ENCODE measurements at regions not wholly inside any gene's neighbourhood (a gene's known extent, or its start where the extent isn't known, plus 50 kb on each side); places are given as distances from the start of the nearest gene placed in this dataset.

DNA sequence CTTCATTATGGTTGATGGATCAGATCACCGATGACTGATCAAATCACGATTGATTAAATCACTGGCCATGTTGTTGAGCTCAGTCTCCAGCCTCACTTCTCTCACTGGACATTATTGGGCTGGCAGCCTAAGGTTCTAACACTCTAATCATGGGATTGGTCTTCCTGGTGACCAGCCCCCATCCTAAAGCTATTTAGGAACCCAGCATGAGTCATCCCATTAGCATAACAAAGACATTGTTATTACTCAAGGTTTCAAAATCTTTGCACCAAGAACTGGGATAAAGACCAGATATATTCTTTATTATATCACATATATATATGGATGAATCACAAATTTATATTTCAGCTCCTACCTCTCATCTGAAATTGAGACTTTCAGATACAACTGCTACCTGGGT, 272.1 kb upstream of the IL12B start:
- DNase-seq, result no peak

DNA sequence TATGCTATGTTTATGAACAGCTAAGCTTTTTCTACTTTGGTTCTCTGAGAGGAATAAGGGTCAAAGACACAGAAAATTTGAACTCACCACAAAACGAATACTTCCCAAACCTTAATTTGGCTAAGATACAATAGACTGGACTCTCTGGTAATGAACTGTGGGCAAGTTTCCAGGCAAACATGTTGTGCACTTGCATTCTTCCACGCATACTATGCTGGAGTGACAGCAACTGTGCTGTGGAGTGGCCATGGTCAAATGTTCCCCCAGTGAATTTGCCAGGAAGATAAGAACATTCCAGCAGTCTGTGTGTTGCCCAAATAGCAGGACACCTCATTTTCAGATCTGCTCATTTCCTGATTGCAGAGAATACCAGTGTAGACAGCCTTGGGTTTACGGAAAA, 275.3 kb upstream of the IL12B start:
- no peak for DNase-seq

DNA sequence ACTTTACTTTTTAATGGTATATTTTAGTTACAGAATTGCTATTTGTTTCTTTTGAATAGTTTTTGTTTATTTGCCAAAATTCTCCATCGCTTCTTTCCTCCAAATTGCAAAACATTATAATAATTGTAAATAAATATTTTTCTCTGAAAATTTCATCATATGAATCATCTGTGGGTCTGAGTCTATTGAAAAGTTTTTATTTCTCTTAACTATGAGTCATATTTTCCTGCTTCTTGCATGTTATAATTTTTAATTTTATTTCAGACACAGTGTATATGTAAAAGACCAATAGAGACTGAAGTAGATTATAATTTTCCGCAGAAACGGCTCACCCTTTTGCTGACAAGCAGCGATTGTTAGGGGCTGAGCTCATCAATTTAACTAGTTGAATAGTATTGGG, 279.1 kb upstream of the IL12B start:
- DNase-seq, result no peak

DNA sequence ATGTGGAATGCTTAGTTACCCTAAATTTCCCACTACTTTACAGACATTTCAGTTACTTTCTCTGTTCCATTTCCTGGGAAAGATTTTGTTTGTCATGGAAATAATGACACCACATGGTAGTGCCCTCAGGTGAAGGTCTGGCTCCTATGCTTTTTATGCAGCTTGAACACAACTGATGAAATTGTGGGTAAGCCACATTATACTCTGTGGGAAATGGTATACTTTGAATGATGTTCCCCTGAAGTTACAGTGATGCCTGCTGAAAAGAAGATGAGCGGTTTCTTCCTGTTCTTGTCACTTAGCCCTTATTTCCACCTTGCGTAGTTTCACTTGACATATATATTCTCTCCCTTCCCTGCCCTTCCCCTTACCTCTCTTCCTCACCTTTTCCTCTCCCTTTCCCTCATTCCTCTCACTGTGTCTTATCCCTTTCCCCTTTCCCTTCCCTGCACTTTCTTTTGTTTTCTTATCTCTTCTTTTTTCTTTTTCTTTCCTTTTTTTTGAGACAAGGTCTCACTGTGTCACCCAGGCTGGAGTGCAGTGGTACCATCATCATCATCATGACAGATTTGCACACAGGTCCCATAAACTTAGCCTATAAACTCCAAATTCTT, 280.8 kb upstream of the IL12B start:
- DNase-seq, result no peak

DNA sequence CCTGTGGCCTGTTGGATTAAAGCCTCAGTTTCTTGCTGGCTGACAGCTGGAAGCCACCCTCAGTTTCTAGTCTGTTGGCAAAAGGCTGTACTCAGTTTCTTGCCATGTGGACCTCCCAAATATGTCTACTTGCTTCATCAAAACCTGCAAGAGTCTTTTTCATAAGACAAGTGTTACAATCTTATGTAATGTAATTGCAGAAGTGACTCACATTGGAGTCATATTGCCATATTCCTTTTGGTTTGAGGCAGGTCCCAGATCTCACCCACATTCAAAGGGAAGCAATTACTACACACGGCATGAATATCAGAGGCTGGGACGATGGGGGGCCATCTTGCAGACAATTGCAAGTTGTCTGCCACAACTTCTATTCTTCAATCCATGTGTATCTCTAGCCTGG, 286.7 kb upstream of the IL12B start:
- DNase-seq, result no peak

DNA sequence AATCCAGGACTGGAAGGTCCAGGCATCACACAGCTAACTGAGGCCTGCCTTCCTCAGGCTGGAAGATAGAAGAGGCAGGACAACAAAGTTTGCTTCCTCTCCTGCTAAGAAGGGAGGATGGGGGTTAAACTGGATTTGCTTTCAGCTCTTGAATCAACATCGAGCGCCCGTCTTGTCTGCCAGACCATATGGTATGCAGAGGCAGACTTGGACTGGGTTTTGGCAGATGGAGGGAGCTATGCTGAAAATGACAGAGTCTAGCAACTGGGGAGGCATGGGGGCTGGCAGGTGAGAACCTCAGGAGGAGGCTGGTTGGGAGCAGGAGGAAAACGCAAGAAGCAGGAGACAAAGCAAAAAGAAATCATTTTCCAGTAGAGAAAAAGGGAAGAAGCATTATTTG, 289.5 kb upstream of the IL12B start:
- no peak for DNase-seq

DNA sequence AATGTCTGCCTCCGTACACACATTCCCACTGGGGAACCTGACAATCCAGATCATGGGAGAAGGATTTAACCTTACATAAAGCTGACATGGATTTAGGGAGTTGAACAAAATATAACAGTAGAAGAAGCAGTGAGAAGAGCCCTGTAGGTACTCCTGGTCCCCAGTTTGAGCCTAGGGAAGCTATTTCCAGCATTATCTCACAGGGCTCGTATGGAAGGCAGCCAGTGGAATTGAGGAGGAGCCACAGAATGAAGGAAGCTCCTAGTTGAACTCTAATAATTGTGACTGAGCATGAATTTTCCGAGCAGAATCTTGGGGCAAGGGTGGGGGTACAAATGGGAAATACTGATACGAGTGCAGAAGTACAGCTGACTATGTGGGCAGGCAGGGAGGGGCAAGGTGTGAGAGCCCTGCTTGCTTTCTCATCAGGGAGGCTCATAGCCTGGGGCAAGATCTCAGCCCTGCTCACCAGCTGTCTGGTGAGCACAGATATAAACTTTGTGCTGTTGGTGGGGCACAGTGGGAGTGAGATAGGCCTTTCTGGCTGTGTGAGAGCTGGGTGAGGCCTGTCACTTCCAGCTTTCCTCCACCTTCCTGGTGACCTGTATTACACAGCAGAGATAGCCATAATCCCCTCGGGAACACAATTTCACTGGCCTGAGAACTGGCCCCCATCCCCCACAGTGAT, 290.7 kb upstream of the IL12B start:
- DNase-seq, result no peak

DNA sequence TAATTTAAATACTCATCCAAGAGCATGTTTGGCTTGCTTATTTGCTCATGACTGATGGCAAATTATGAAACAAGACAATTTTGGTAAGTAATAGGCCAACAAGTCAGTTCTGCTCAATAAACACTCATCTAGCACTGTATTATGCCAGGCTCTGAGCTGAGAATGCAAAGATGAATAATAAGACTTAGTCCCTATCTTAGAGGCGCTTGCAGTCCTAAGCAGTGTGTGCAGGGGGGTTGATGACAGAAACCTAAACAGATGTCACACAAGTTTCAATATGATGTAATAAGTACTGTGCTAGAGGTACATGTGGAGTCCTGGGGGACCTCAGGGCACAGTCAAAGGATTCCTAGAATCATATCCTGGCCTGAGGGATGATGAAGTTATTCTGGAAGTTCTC, 287.6 kb upstream of the ADRA1B start:
- DNase-seq, result no peak

DNA sequence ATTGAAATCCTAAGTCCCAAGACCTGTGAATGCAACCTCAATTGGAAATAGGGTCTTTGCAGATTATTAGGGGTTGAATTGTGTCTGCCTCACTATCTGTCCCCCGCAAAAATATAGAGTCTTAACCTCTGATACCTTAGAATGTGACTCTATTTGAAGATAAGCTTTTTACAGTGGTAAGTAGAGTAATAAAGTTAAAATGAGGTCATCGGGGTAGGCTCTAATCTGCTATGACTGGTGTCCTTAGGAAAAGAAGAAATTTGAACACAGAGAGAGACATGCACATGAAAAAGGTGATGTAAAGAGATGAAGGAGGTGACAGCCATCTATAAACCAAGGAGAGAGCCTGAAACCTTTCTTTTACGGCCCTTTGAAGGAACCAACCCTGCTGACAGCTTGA, 287.1 kb upstream of the ADRA1B start:
- no peak for DNase-seq

DNA sequence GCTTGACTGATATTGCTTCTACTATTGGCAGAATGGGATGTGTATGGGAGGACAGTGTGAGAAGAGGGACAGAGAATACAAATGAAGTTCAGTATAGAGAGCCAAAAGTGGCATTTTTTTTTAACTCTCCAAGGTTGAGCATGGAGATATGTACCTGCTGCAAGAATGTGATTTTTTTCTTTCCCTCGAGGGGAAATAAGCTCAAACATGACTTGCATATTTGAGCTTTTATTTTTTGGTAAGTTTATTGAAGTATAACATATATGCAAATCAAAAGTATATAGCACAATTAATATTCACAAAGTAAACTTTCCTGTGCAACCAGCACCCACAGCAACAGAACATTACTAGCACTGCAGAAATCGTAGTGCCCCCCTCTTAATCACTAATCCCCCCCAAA, 285.7 kb upstream of the ADRA1B start:
- DNase-seq, result no peak

DNA sequence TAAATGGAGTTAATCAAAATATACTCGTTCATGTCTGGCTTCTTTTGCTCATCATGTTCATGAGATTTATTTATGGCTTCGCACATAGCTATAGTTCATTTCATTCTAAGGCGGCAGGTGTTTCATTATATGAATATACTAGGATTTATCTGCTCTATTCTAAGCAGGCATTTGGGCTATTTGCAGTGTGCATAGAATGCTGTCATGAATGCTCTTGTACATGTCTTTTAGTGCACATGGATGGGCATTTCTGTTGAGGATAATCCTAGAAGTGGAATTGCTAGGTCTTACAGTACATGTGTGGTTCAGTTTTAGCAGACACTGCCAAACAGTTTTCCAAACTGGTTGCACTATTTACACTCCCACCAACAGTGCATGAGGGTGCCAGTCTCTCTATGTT, 285.3 kb upstream of the ADRA1B start:
- DNase-seq, result no peak

DNA sequence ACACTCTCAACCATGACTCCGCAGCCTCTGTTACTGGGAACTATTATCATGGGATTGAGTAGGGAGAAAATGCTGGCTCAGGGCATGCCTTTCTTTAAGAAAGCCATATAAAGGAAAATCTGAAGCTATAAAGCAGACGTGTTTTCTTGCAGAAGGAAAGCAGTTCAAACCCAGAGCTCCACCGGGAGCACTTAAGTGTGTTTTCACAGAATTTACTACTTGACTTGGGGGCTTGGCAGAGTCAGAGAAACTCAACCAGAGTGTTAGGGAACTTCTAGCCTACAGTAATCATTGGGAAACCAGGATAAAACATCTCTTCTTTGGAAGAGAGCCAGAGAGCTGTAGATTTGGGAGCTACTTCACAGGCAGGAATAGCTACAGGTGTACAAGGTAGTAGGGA, 283.4 kb upstream of the ADRA1B start:
- DNase-seq, result no peak

DNA sequence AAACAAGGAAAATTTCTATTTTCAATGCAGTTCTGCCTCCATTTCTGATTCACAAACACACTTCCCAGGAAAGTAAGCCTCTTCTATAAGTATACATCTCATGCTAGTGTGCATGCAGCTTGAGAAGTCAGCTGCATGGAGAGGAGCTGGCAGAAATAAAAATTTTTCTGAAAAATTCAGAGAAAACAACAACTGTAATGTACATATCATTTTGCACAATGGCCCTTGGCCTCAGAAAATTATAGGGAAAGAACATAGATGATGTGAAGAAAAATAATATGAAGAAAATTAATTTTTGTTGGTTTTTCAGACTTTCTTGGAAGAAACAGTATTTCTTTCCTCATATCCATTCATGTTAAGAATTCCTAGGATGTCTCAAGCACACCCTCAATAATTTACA, 277.8 kb upstream of the ADRA1B start:
- no peak for DNase-seq

DNA sequence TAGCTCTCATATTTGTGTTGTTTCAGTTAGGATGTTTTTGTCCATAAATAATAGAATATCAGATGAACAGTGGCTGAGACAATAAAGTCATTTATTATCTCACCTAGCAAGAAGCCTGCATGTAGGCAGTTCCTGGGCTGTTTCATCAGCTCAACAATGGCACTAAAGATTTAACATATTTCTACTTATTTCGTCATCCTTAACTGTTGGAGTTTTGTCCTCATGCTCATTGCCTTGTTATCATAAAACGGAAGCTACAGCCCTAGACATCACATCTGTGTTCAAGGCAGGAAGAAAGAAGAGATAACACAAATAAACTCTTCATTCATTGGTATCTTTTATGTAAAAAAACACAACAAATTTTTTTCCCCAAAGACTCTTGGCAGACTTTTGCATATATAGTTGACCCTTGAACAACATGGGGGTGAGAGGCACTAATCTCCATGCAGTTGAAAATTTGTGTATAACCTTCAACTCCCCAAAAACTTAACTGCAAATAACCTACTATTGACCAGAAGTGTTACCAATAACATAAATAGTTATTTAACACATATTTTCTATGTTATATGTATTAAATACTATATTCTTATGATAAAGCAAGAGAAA, 277.2 kb upstream of the ADRA1B start:
- DNase-seq, result no peak

DNA sequence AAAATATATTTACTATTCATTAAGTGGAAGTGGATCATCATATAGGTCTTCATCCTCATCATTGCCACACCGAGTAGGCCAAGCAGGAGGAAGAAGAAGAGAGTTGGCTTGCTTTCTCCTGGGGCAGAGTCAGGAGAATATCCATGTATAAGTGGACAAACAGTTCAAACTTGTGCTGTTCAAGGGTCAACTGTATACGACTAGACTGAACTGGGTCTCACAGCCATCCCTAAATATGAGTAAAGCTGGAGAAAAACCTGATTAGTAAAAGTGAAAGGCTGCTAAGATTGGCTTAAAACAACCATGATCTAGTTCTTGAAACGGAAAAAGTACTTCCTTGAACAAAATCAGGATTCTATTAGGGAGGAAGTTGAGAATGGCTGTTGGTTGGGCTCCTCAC, 276.7 kb upstream of the ADRA1B start:
- no peak for DNase-seq

DNA sequence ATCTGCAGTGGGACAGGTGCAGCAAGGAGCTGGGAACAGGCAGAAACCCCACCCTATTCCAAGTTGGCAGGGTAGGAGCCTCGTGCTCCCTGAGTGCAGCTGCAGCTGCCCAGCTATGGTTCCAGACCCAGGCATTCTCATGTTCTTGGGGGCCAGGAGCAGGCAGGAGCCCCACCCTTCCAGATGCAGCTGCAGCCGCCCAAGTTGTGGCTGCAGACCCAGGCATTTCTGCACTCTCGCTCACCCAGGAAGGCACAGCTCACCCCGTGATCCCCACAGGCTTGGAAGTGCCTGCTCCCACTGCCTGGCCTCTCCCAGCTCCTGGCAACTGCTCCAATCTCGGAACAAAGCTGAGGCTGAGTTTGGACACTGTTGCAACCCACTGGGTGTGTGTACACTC, 275.8 kb upstream of the ADRA1B start:
- DNase-seq, result no peak

DNA sequence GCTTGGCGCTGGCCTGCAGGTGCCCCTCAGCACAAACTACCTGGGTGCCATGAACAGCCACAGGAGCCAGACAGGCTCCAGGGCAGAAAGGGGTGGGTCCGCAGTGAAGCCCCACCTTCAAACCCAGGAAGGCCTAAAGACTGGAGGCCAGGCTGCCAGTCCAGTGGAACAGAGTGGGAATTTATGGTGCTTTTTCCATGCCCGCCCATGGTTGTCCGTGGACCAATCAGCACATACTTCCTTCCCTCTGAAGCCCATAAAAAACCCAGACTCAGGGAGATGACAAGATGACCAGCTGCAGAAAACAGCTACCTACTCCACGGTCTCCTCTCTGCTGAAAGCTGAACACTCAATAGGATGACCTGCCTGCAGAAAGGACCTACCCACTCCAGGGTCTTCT, 275.4 kb upstream of the ADRA1B start:
- no peak for DNase-seq

DNA sequence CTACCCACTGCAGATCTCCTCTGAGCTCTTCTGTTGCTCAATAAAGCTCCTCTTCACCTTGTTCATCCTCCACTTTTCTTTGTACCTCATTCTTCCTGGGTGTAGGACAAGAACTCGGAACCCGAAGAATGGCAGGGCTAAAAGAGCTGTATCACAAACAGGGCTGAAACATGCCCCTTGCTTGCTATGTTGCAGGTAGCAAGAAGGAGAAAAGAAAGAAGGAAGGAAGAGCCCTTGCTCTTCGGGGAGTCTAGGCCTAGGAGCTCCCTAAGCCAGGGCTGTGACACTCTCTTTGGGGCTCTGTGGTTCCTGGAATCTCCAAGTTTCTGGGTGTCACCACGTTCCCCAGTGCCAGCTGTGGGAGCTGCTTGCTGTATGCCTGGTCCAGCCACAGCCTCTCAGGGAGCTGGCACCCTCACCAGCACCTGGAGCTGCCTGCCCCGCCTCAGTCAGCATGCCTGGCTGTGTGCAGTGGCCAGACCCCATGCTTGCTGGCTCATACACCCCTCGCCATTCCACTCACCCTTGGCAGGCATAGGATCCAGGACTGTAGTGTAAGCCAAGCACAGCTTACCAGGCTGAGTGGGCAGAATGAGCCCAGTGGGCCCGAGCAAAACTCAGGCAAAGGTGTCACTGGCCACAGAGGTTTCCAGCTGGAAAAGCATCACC, 274.8 kb upstream of the ADRA1B start:
- DNase-seq, result no peak

DNA sequence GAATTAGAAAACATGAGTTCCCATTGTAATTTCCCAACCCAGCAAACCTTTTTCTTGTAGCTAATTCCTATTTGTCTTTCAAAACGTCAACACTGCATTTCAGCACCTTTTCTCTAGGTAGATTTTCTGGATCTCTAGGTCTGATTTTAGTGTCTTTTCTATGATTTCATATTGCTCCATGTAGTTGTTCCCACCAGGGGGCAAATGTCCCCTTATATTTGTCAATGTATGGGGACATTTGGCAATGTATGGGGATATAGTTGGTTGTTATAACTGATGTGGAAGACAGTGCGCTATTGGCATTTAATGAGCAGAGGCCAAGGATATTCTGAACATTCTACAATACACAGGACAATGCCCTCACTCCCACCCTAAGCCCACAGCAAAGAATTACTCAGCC, 273.9 kb upstream of the ADRA1B start:
- DNase-seq, result no peak

DNA sequence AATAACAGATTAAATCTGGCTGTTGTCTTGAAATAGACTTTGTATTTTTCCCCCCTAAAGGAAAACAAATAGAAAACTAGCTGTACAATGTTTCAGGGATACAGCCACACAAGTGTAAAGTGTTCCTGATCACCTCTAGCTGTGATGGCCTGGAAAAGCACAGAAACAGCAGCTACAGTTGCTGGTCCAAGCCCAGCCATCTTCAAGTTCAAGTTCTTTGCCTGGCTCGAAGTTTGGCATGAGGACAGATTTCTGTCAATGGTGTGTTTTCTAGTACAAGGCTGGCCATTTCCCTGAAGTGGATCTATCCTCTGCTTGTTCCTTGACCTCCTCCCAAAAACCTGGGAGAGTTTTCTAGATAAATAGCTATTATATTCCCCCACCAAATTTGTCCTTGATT, 272.2 kb upstream of the ADRA1B start:
- DNase-seq, result no peak

DNA sequence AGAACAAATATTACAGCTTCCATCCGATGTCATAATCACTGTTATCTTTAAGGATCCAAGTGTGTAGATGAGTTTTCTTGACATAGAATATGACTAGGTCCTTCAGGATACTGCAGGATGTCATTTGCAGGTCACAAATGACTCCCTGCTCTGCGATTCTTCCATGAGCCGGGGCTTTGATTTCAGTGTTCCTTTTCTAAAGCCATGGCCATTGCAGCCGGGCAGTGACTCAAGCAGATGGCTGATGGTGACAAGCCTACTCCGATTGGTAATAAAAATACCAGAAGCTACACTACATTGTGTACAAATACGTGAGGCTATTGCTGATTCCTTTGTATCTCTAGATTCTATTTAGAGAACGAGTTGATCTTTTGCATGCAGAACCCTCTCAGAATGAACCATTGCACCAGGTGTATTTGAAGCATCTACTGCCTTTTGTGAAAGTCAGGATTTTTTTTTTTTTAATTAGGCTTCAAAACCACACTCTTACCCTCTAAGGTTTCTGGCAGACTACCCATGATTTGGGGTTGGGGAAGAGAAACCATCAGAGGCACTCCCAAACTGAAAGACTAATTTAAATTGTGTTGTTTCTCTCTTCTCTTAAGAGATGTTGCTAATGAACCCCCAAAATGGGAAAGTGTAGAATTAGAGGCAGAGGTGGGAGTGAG, 271.0 kb upstream of the ADRA1B start:
- DNase-seq, result no peak

DNA sequence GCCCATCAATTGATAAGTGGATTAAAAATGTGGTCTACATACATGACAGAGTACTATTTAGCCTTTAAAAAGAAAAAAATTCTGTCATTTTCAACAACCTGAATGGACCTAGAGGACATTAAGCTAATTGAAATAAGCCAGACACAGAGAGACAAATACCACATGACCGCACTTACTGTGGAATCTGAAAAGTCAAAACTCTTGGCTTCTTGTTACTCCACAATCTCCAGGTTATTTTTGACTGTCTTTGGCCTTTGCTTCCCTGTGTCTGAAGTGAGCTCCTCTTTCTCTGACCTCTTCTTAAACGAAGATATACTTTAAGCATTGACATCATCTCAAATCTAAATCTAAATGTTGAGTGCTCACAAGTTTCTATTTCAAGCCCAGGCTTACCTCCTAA, 265.5 kb upstream of the ADRA1B start:
- no peak for DNase-seq

DNA sequence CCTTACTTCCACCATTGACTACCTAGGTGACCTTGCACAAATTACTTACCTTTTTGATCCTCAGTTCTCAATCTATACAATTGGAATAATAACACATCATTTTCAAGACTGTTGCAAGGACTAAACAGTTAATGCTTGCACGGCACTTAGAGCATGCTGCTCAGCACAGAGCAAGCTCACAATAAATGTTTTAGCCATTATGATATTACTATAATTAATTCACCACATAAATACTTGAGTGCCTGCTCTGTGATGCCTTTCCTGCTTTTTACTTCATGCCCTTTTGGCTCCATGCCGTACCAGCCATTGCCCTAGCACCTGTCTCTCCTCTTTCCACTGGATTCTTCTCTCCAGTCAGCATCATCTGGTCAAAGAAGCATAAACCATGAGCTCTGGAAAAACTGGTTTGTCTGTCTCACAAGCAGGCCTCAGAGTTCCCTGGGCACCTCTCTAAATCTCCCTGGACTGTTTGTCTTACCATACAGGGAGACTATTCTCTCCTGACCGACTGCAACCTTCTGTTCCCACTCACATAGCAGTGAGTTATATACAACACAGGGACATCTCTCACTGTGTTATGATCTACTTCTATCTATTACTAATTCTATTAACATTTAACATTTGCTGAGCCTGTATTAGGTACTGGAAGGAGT, 260.4 kb upstream of the ADRA1B start:
- DNase-seq, result no peak
